ENCODE measurements at regions not wholly inside any gene's neighbourhood (a gene's known extent, or its start where the extent isn't known, plus 50 kb on each side); places are given as distances from the start of the nearest gene placed in this dataset.

DNA sequence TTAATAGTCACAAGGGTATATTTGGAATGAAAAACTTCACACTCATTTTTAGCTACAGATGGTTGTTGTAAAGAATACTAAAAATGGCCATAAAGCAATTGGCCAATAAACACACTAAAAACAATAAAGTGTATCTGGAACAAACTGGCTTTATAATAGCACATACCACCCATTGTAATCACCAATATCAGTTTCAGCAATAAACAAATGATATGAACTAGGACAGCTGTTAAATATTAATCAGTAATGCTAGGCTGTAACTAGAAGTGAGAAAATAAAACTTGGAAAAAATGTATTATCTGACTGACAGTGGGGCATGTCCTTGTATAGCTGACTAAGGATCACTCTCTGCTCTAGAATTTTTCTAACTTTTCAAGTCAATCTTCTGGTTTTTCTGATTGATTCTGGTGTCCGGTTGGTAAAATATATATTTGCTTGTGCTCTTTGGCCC, 312.5 kb downstream of the RND3 start:
- Histone ChIP-seq H3K36me3 (ENCODE audit: control insufficient read depth, insufficient read depth, low read length) (no peaks in the 10 kb centered on the region), H2AFZ (ENCODE audit: low read length) (no peak overlapping the region), H3K4me1 (ENCODE audit: control insufficient read depth, extremely low read depth, insufficient read depth, low read length) (no peaks in the 10 kb centered on the region), H4K20me1 (ENCODE audit: control insufficient read depth, extremely low read depth, insufficient read depth, low read length) (no peaks in the 10 kb centered on the region), H3K27me3 (ENCODE audit: control insufficient read depth, insufficient read depth, low read length) (no peaks in the 10 kb centered on the region), H3K9me3 (ENCODE audit: control insufficient read depth, insufficient read depth, low read depth, low read length) (no peaks in the 10 kb centered on the region), H3K79me2 (ENCODE audit: control insufficient read depth, insufficient read depth, low read length) (no peaks in the 10 kb centered on the region), H3K27ac (ENCODE audit: insufficient read depth, low read length) (no peak overlapping the region), H3K4me2 (ENCODE audit: extremely low read depth, insufficient read depth, low read length) (no peak overlapping the region), H3K4me3 (replicated peaks in 1 of 4; ENCODE audit: control extremely low read depth in 1 of 4, insufficient read depth in 1 of 4, low read depth in 3 of 4, low read length in 4 of 4) (no peak overlapping the region), H3K9ac (ENCODE audit: insufficient read depth, low read length) (no peak overlapping the region)
- no peak for TF ChIP-seq EZH2 (IDR thresholded peaks at IDR 0.05; ENCODE audit: low read length, missing control alignments)
- TF ChIP-seq, protein P1, sequence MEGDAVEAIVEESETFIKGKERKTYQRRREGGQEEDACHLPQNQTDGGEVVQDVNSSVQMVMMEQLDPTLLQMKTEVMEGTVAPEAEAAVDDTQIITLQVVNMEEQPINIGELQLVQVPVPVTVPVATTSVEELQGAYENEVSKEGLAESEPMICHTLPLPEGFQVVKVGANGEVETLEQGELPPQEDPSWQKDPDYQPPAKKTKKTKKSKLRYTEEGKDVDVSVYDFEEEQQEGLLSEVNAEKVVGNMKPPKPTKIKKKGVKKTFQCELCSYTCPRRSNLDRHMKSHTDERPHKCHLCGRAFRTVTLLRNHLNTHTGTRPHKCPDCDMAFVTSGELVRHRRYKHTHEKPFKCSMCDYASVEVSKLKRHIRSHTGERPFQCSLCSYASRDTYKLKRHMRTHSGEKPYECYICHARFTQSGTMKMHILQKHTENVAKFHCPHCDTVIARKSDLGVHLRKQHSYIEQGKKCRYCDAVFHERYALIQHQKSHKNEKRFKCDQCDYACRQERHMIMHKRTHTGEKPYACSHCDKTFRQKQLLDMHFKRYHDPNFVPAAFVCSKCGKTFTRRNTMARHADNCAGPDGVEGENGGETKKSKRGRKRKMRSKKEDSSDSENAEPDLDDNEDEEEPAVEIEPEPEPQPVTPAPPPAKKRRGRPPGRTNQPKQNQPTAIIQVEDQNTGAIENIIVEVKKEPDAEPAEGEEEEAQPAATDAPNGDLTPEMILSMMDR (conservative IDR thresholded peaks at IDR 0.05 in 1 of 2, IDR thresholded peaks at IDR 0.05 in 1 of 2; ENCODE audit: low read depth in 1 of 2, low read length in 2 of 2): no peak
- peak in 1 of 2 donors; percentile 15 for DNase-seq (ENCODE audit: low read depth in 2 of 2)

DNA sequence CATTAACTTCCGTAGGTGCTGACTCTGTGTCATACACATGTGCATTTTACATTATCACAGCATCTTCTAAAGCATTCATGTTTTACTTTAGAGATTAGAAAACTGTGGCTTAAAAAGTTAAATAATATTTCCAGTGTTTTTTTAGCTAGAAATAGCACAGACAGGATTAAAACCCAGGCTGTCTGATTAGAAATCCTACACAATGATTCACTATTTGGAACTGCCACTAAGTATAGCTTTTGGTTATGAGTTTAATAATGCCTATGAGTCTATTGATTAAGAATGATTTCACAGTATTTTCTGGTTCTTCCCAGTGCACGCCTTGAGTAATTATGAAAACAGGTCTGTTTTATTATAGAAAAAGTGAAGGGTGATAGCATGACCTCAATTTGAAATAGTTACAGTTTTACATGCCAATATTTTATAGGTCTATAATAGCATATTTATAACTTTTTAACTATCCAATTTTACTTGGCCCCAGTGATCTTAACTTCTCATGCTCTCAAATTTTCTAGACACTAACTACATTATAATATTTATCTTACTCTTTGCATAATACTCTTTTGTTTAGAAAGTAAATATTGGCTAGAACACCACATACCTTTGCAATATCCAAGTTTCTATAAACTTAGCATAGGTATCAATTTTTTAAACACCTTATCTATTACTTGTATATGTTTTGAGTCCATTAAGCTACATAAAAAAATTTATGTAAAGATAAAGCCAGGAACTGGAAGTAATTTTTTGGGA, 313.2 kb downstream of the RND3 start:
- H3K27ac ChIP-seq (ENCODE audit: insufficient read depth, low read length): no peak overlapping the region
- no peaks in the 10 kb centered on the region for H3K4me1 ChIP-seq (ENCODE audit: control insufficient read depth, extremely low read depth, insufficient read depth, low read length)
- no peaks in the 10 kb centered on the region for H3K36me3 ChIP-seq (ENCODE audit: control insufficient read depth, insufficient read depth, low read length)
- no peaks in the 10 kb centered on the region for H3K79me2 ChIP-seq (ENCODE audit: control insufficient read depth, insufficient read depth, low read length)
- no peak overlapping the region for H3K4me3 ChIP-seq (replicated peaks in 1 of 4; ENCODE audit: control extremely low read depth in 1 of 4, insufficient read depth in 1 of 4, low read depth in 3 of 4, low read length in 4 of 4)
- TF ChIP-seq EZH2 (IDR thresholded peaks at IDR 0.05; ENCODE audit: low read length, missing control alignments): no peak
- TF ChIP-seq, protein P1 (conservative IDR thresholded peaks at IDR 0.05 in 1 of 2, IDR thresholded peaks at IDR 0.05 in 1 of 2; ENCODE audit: low read depth in 1 of 2, low read length in 2 of 2): no peak
- H4K20me1 ChIP-seq (ENCODE audit: control insufficient read depth, extremely low read depth, insufficient read depth, low read length): no peaks in the 10 kb centered on the region
- H2AFZ ChIP-seq (ENCODE audit: low read length): no peak overlapping the region
- DNase-seq (ENCODE audit: low read depth in 2 of 2): peak in 1 of 2 donors; percentile 29
- H3K4me2 ChIP-seq (ENCODE audit: extremely low read depth, insufficient read depth, low read length): no peak overlapping the region
- H3K27me3 ChIP-seq (ENCODE audit: control insufficient read depth, insufficient read depth, low read length): no peaks in the 10 kb centered on the region
- H3K9ac ChIP-seq (ENCODE audit: insufficient read depth, low read length): no peak overlapping the region
- H3K9me3 ChIP-seq (ENCODE audit: control insufficient read depth, insufficient read depth, low read depth, low read length): no peaks in the 10 kb centered on the region

GRCh38 chr2:150171065-150171548, 316.4 kb downstream of the RND3 start:
- peaks cover 9% of the 10 kb centered on the region for H3K4me1 ChIP-seq (ENCODE audit: control insufficient read depth, extremely low read depth, insufficient read depth, low read length)
- no peak overlapping the region for H3K27ac ChIP-seq (ENCODE audit: insufficient read depth, low read length)
- H3K4me2 ChIP-seq (ENCODE audit: extremely low read depth, insufficient read depth, low read length): no peak overlapping the region

More at GRCh38 chr2:150171065-150171548, 316.4 kb downstream of the RND3 start:
- no peak overlapping the region for H3K9ac ChIP-seq (ENCODE audit: insufficient read depth, low read length)
- TF ChIP-seq EZH2 (IDR thresholded peaks at IDR 0.05; ENCODE audit: low read length, missing control alignments): no peak
- TF ChIP-seq, protein P1 (conservative IDR thresholded peaks at IDR 0.05 in 1 of 2, IDR thresholded peaks at IDR 0.05 in 1 of 2; ENCODE audit: low read depth in 1 of 2, low read length in 2 of 2): no peak
- DNase-seq (ENCODE audit: low read depth in 2 of 2): no peak
- no peaks in the 10 kb centered on the region for H3K27me3 ChIP-seq (ENCODE audit: control insufficient read depth, insufficient read depth, low read length)
- H4K20me1 ChIP-seq (ENCODE audit: control insufficient read depth, extremely low read depth, insufficient read depth, low read length): no peaks in the 10 kb centered on the region
- H3K36me3 ChIP-seq (ENCODE audit: control insufficient read depth, insufficient read depth, low read length): no peaks in the 10 kb centered on the region
- no peaks in the 10 kb centered on the region for H3K9me3 ChIP-seq (ENCODE audit: control insufficient read depth, insufficient read depth, low read depth, low read length)
- H3K79me2 ChIP-seq (ENCODE audit: control insufficient read depth, insufficient read depth, low read length): no peaks in the 10 kb centered on the region
- no peak overlapping the region for H2AFZ ChIP-seq (ENCODE audit: low read length)
- H3K4me3 ChIP-seq (replicated peaks in 1 of 4; ENCODE audit: control extremely low read depth in 1 of 4, insufficient read depth in 1 of 4, low read depth in 3 of 4, low read length in 4 of 4): no peak overlapping the region

Measured in fibroblast of lung (primary cell).